ENCODE measurements at regions not wholly inside any gene's neighbourhood (a gene's known extent, or its start where the extent isn't known, plus 50 kb on each side); places are given as distances from the start of the nearest gene placed in this dataset.

DNA sequence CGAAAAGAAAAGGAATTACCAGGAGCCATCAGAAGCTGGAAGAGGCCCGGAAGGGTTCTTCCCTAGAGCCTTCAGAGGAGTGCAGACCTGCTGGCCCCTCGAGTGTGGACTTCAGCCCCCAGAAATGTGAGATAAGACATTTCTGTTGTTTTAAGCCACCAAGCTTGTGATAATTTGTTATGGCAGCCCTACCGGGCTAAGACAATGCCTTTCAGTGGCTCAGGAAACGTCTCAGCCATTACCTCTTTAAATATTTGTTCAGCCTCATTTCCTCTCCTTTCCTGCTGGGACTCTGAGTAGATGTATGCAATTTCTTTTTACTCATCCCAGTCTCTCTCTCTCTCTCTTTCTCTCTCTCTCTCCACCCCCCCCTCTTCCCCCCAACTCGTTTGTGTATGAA, 174.7 kb upstream of the GRB10 start:
- TF ChIP-seq, protein P1, sequence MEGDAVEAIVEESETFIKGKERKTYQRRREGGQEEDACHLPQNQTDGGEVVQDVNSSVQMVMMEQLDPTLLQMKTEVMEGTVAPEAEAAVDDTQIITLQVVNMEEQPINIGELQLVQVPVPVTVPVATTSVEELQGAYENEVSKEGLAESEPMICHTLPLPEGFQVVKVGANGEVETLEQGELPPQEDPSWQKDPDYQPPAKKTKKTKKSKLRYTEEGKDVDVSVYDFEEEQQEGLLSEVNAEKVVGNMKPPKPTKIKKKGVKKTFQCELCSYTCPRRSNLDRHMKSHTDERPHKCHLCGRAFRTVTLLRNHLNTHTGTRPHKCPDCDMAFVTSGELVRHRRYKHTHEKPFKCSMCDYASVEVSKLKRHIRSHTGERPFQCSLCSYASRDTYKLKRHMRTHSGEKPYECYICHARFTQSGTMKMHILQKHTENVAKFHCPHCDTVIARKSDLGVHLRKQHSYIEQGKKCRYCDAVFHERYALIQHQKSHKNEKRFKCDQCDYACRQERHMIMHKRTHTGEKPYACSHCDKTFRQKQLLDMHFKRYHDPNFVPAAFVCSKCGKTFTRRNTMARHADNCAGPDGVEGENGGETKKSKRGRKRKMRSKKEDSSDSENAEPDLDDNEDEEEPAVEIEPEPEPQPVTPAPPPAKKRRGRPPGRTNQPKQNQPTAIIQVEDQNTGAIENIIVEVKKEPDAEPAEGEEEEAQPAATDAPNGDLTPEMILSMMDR (conservative IDR thresholded peaks at IDR 0.05; ENCODE audit: low read depth, low read length), result no peak
- TF ChIP-seq EZH2 (IDR thresholded peaks at IDR 0.05; ENCODE audit: low read length, unreplicated experiment) (no peak), EZH2phosphoT487 (IDR thresholded peaks at IDR 0.05; ENCODE audit: borderline replicate concordance, low read length) (no peak)

All from PC-3 (cell line).